Fibroblast of lung (primary cell): ENCODE measurements at regions not wholly inside any gene's neighbourhood (a gene's known extent, or its start where the extent isn't known, plus 50 kb on each side); places are given as distances from the start of the nearest gene placed in this dataset.

Experiments
- EZH2 ChIP-seq: IDR thresholded peaks from 2 replicates; pipeline ENCODE4 v1.5.1; 2012; ENCODE audit warnings: low read length, control low read depth, mild to moderate bottlenecking; ENCODE audit errors: missing control alignments
- TF ChIP-seq, protein P1 (sequence below), 2 donors: IDR thresholded peaks in 1 of 2; conservative IDR thresholded peaks in 1 of 2; 1 replicate in 1 of 2; 2 replicates in 1 of 2; pipeline ENCODE4 v1.5.1; 2011 to 2012; ENCODE audit warnings: low read length in 2 of 2, control low read depth in 1 of 2, inconsistent platforms in 1 of 2, low read depth in 1 of 2, mild to moderate bottlenecking in 1 of 2

DNA sequence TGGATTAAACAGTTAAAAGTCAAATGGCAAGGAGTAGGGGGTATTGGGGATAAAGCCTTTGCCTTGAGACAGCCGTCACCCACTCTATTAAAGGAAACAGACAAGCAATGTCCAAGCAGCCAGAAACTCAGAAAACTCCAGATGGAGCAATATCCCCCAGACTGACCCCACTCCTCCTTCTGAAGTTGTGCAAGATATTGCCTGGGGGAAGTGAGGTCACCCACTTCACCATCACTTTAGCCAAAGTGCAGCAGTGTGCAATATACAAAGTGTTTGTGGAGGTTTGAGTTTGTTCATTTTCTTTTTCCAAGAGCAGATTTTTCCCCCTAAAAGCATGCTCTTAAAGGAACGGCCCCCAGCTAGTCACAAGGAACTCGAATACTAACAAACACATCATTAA lies 125.1 kb downstream of the ETS2 start:
- TF ChIP-seq, protein P1, sequence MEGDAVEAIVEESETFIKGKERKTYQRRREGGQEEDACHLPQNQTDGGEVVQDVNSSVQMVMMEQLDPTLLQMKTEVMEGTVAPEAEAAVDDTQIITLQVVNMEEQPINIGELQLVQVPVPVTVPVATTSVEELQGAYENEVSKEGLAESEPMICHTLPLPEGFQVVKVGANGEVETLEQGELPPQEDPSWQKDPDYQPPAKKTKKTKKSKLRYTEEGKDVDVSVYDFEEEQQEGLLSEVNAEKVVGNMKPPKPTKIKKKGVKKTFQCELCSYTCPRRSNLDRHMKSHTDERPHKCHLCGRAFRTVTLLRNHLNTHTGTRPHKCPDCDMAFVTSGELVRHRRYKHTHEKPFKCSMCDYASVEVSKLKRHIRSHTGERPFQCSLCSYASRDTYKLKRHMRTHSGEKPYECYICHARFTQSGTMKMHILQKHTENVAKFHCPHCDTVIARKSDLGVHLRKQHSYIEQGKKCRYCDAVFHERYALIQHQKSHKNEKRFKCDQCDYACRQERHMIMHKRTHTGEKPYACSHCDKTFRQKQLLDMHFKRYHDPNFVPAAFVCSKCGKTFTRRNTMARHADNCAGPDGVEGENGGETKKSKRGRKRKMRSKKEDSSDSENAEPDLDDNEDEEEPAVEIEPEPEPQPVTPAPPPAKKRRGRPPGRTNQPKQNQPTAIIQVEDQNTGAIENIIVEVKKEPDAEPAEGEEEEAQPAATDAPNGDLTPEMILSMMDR (conservative IDR thresholded peaks at IDR 0.05 in 1 of 2, IDR thresholded peaks at IDR 0.05 in 1 of 2; ENCODE audit: low read depth in 1 of 2, low read length in 2 of 2): no peak
- no peak for TF ChIP-seq EZH2
